Omental fat pad (tissue), 3 donors: ENCODE measurements at regions not wholly inside any gene's neighbourhood (a gene's known extent, or its start where the extent isn't known, plus 50 kb on each side); places are given as distances from the start of the nearest gene placed in this dataset.

Experiments used
- ATAC-seq: fragments of 150-250 bp; one replicate; pipeline ENCODE4 v1.9.1; 2016; ENCODE audit warnings: mild to moderate bottlenecking, moderate library complexity; ENCODE audit not compliant: low FRiP score
- DNase-seq: peaks from one replicate; pipeline ENCODE4 v3.0.0-alpha.2; 2019; ENCODE audit warnings: low spot score
- TF ChIP-seq, protein P1 (sequence below), 3 donors: fragments of 450-650 bp; IDR thresholded peaks; one replicate each; pipeline ENCODE4 v1.5.1; 2016 to 2017; ENCODE audit warnings: antibody characterized with exemption in 3 of 3, mild to moderate bottlenecking in 3 of 3, moderate library complexity in 2 of 3

DNA sequence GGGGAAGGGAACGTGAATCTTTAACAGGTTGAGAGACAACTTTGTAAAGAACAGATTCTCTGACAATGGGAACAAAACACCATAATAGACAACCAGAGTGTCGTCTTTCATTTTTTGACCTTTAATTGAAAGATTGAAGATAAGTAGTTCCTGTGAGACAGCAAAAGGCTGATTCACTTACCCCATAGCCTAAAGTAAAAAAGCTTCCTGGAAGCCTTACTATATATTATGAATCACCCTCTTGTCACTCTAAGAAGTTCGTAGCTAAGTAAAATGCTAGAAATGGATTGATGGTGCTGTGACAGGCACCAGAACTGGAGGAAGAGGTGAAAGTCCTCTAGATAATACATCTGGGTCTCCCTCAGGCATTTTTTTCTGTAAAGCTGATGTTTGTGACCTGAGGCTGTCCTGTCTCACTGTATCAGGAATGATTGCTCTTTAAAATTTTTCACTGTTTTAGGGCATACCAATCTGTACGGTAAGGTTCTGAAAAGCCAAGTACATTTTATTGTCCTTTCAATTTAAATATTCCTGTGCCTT lies 824.6 kb upstream of the SEMA6D start:
- DNase-seq (no peak), ATAC-seq (no peak)
- TF ChIP-seq, protein P1, sequence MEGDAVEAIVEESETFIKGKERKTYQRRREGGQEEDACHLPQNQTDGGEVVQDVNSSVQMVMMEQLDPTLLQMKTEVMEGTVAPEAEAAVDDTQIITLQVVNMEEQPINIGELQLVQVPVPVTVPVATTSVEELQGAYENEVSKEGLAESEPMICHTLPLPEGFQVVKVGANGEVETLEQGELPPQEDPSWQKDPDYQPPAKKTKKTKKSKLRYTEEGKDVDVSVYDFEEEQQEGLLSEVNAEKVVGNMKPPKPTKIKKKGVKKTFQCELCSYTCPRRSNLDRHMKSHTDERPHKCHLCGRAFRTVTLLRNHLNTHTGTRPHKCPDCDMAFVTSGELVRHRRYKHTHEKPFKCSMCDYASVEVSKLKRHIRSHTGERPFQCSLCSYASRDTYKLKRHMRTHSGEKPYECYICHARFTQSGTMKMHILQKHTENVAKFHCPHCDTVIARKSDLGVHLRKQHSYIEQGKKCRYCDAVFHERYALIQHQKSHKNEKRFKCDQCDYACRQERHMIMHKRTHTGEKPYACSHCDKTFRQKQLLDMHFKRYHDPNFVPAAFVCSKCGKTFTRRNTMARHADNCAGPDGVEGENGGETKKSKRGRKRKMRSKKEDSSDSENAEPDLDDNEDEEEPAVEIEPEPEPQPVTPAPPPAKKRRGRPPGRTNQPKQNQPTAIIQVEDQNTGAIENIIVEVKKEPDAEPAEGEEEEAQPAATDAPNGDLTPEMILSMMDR (IDR thresholded peaks at IDR 0.05), result no peak

DNA sequence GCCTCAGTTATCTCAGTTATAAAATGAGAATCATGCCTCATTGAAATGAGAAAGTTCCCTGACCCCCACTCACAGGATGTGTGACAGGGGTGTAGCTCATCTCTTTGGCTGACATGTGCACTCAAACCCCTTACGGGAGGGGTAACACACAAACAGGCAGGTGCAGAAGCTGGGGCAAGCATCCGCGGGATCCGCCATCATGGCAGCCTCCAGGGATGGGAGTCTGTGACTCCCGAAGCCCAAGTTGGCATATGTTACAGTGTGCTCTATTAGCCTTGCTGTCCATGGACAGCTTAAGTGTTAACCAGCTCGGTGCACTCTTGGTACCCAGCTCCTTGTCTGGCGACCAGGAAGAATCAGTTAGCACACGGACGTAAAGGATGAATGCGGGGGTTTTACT lies 822.7 kb upstream of the SEMA6D start:
- no peak for ATAC-seq
- TF ChIP-seq, protein P1 (IDR thresholded peaks at IDR 0.05), result no peak

DNA sequence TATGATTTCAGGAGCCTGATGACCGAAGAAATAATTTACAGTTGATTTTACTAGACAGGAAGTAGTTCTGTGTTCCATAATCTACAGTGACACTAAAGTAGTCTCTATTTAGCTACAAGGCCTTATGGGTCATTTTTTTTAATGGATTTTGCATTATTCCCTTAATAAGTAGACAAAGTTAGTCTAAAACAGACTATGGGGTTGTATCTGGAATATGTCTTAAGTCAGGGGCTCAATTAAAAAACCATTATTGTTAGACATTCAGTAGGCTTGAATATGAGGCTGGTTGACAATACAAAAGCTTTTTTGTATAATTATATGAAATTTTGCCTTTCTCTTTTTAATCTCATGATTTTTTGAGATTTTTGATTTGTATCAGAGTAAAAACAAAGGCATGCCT lies 820.0 kb upstream of the SEMA6D start:
- DNase-seq (no peak), ATAC-seq (no peak)
- TF ChIP-seq, protein P1 (IDR thresholded peaks at IDR 0.05), result no peak

More for the DNA sequence above, 822.7 kb upstream of the SEMA6D start:
- DNase-seq, result no peak

DNA sequence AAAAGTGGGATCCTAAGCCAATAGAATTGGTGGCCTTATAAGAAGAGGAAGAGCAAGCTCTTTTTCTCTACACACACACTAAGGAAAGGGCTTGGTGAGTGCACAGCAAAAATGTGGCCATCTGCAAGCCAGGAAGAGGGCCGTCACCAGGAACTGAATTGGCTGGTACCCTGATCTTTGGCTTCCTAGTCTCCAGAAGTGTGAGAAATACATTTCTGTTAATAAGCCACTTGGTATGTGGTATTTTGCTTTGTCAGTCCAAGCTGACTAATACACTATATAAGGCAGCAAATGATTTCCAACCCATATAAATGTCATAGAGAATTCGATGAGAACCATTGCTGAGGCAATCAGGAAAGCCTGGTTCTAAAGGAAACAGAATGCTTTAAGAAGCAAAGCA lies 816.3 kb upstream of the SEMA6D start:
- ATAC-seq (no peak), DNase-seq (no peak)
- TF ChIP-seq, protein P1 (IDR thresholded peaks at IDR 0.05), result no peak

DNA sequence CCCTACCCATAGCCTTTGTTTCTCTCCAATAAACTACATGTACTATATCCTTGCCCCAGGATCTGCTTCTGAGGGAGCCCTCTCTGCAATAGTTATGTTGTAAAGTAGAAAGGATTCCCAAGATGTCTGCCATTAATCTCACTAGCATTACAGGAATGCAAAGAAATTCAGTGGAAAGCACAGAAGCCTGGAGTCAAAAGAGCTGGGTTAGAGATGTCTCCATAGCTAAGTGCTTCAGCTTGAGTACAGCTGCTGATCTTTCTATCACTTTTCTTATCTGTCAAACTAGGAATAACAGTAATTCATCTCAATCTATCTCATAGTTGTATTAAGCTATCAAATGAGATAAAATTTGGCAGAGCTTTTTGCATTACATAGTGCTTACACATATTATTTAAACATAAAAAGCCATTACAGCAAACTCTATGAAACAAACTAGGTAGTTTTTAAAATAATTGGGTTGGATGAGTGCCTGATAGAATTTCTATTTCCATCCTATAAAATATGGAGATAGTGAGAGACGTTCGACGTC lies 799.5 kb upstream of the SEMA6D start:
- DNase-seq (no peak), ATAC-seq (no peak)
- TF ChIP-seq, protein P1 (IDR thresholded peaks at IDR 0.05), result no peak

DNA sequence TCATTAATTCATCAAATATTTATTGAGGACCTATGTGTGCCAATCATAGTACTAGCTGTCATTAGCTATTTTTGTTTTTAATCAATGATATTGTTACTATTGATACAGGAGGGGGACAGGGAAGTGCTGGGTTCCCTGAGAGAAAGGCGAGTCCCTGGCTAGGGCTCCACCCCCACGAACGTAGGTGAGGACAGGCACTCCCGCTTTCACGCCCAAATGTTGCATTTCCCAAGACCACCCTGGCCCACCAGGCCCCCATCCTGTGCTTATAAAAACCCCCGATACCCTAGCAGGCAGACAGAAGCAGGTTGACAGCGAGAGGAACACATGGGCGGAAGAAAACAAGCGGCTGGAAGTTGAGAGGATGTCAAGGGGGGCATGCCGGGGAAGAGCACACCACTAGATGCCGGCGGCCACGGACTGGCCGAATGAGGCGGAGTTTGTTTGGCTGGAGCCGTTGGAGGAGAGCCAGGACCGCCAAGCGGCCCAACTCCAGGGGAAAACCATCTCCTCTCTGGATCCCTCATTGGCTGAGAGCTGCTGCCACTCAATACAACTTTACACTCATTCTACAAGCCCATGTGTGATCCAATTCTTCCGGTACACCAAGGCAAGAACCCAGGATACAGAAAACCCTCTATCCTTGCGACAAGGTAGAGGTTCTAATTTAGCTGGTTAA lies 798.7 kb upstream of the SEMA6D start:
- TF ChIP-seq, protein P1 (IDR thresholded peaks at IDR 0.05), result no peak
- ATAC-seq (no peak), DNase-seq (no peak)

DNA sequence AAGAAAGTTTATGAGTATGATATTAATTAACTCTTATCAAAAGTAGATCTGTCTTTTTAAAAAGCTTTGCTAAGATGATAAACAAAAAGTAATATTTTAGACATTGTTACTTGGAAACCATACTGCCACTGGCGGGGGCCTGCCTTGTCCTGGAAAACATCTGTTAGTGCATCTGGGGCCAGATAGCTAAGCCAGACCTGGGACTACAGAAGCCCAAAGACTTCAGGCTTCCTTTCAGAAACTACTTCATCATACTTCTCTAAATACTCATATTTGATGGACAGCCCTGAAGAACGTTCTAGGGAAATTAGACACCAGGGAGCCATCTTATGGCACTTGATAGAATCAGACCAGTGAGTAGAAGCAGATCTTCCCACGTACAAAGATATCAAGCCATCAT lies 795.4 kb upstream of the SEMA6D start:
- no peak for ATAC-seq
- TF ChIP-seq, protein P1 (IDR thresholded peaks at IDR 0.05), result no peak
- no peak for DNase-seq
